PC-9 (cell line): ENCODE measurements at regions not wholly inside any gene's neighbourhood (a gene's known extent, or its start where the extent isn't known, plus 50 kb on each side); places are given as distances from the start of the nearest gene placed in this dataset.

ENCODE experiments used
- CTCF ChIP-seq: fragments of 200-600 bp; sonication (generic); conservative IDR thresholded peaks from 2 replicates; pipeline ENCODE4 v1.6.1; 2017; ENCODE audit warnings: mixed run types, antibody characterized with exemption, mild to moderate bottlenecking, moderate library complexity
- EZH2 ChIP-seq: fragments of 200-600 bp; sonication (generic); IDR thresholded peaks from 2 replicates; pipeline ENCODE4 v1.8.0; 2017; ENCODE audit warnings: antibody characterized with exemption, low read depth

- no peak for TF ChIP-seq CTCF
- TF ChIP-seq EZH2 = no peak
Measured at GRCh38 chr2:238694922-238695321, 153.0 kb upstream of the TWIST2 start.
